Endothelial cell of umbilical vein (primary cell): ENCODE measurements at regions not wholly inside any gene's neighbourhood (a gene's known extent, or its start where the extent isn't known, plus 50 kb on each side); places are given as distances from the start of the nearest gene placed in this dataset.

Source experiments
- BruUV-seq: library from RNA; stranded (reverse); fragments of 400-500 nt; replicated peaks from 2 replicates; lab custom pipeline; 2021; lab: Mats Ljungman, UMichigan
- CTCF ChIA-PET: fragments of 300-600, 350-600 bp; sonication (Branson Sonifier 250); formaldehyde crosslinking; loops from one replicate; lab custom pipeline; 2021; ENCODE audit warnings: antibody characterized with exemption, inconsistent platforms; lab: Charles Lee
- POLR2A ChIA-PET: fragments of 300-600, 350-600 bp; sonication (Branson Sonifier 250); formaldehyde crosslinking; loops from one replicate; lab custom pipeline; 2021; ENCODE audit warnings: antibody characterized with exemption, inconsistent platforms; lab: Charles Lee
- DNase-seq: peaks from one replicate; pipeline ENCODE4 v3.0.0-alpha.2; 2011; ENCODE audit warnings: low read depth, low spot score
- FAIRE-seq: peaks from 2 replicates; lab custom pipeline; 2011; peaks lifted over from hg19 to GRCh38; lab: Jason Lieb, UNC
- H2AFZ ChIP-seq: 2 replicates; pipeline ENCODE4 v1.6.0; 2012; ENCODE audit warnings: low read depth, low read length, control low read depth, inconsistent platforms
- H3K27ac ChIP-seq: 2 replicates; pipeline ENCODE4 v1.5.1; 2011; ENCODE audit warnings: low read depth, mild to moderate bottlenecking, control low read depth, low read length, moderate library complexity; ENCODE audit not compliant: insufficient read depth
- H3K27me3 ChIP-seq, 2 experiments: 2 replicates each; pipeline versions ENCODE4 v1.6.0 to v1.6.1; 2011; ENCODE audit warnings: low read length in 2 of 2, mixed read lengths in 1 of 2; ENCODE audit not compliant: control insufficient read depth in 2 of 2, insufficient read depth in 2 of 2
- H3K36me3 ChIP-seq, 2 experiments: 2 replicates in 1 of 2; 3 replicates in 1 of 2; pipeline ENCODE4 v1.5.1; 2011; ENCODE audit warnings: low read length in 2 of 2, mild to moderate bottlenecking in 1 of 2, moderate library complexity in 1 of 2; ENCODE audit not compliant: control insufficient read depth in 2 of 2, insufficient read depth in 2 of 2; ENCODE audit errors: extremely low read depth in 1 of 2
- H3K4me1 ChIP-seq: 3 replicates; pipeline ENCODE4 v1.5.1; 2011; ENCODE audit warnings: mild to moderate bottlenecking, low read length; ENCODE audit not compliant: control insufficient read depth, insufficient read depth; ENCODE audit errors: extremely low read depth
- H3K4me2 ChIP-seq: 2 replicates; pipeline ENCODE4 v1.6.1; 2011; ENCODE audit warnings: low read length, control low read depth, mixed read lengths; ENCODE audit not compliant: insufficient read depth
- H3K4me3 ChIP-seq, 3 experiments: fragments of 200-600 bp in 1 of 3; sonication (generic), shearing (Covaris generic) in 1 of 3; replicated peaks in 1 of 3; 2 replicates each; pipeline ENCODE4 v1.5.1; 2011 to 2016; ENCODE audit warnings: control low read depth in 3 of 3, low read length in 3 of 3, mild to moderate bottlenecking in 2 of 3, inconsistent platforms in 1 of 3, low read depth in 1 of 3, moderate library complexity in 1 of 3; ENCODE audit not compliant: insufficient read depth in 1 of 3
- H3K79me2 ChIP-seq: 2 replicates; pipeline ENCODE4 v1.6.0; 2012; ENCODE audit warnings: low read length, inconsistent platforms; ENCODE audit not compliant: control insufficient read depth, insufficient read depth
- H3K9ac ChIP-seq: replicated peaks from 2 replicates; pipeline ENCODE3; 2011; ENCODE audit warnings: low read length, control low read depth; ENCODE audit not compliant: insufficient read depth; ENCODE audit errors: extremely low read depth
- H3K9me1 ChIP-seq: replicated peaks from 3 replicates; pipeline ENCODE4 v1.6.0; 2011; ENCODE audit warnings: mild to moderate bottlenecking, low read length; ENCODE audit not compliant: control insufficient read depth, insufficient read depth; ENCODE audit errors: extremely low read depth
- H3K9me3 ChIP-seq: replicated peaks from 2 replicates; pipeline ENCODE4 v1.5.1; 2012; ENCODE audit warnings: low read length, inconsistent platforms; ENCODE audit not compliant: control insufficient read depth, insufficient read depth
- H4K20me1 ChIP-seq: replicated peaks from 2 replicates; pipeline ENCODE3; 2011; ENCODE audit warnings: mild to moderate bottlenecking, low read length; ENCODE audit not compliant: control insufficient read depth, insufficient read depth; ENCODE audit errors: extremely low read depth
- CTCF ChIP-seq, 2 donors: IDR thresholded peaks; 1 replicate in 1 of 2; 2 replicates in 1 of 2; pipeline ENCODE4 v1.5.1; 2011; ENCODE audit warnings: low read length in 2 of 2, mild to moderate bottlenecking in 2 of 2, moderate library complexity in 2 of 2, control low read depth in 1 of 2, inconsistent platforms in 1 of 2, low read depth in 1 of 2; ENCODE audit not compliant: insufficient read depth in 1 of 2; ENCODE audit errors: extremely low read depth in 1 of 2
- EZH2 ChIP-seq: IDR thresholded peaks from 2 replicates; pipeline ENCODE4 v1.6.1; 2012; ENCODE audit warnings: borderline replicate concordance, low read depth, mild to moderate bottlenecking, moderate library complexity, low read length, inconsistent platforms; ENCODE audit not compliant: severe bottlenecking
- FOS ChIP-seq: IDR thresholded peaks from 2 replicates; pipeline ENCODE4 v1.6.1; 2011; ENCODE audit warnings: mild to moderate bottlenecking, low read length, moderate library complexity, borderline replicate concordance; ENCODE audit not compliant: insufficient read depth
- GATA2 ChIP-seq: IDR thresholded peaks from 2 replicates; pipeline ENCODE4 v1.7.0; 2011; ENCODE audit warnings: low read depth, mild to moderate bottlenecking, moderate library complexity, mixed read lengths, low read length; ENCODE audit not compliant: insufficient read length, insufficient read depth
- JUN ChIP-seq: IDR thresholded peaks from 2 replicates; pipeline ENCODE4 v1.6.1; 2011; ENCODE audit warnings: borderline replicate concordance, low read depth; ENCODE audit not compliant: insufficient read length, insufficient read depth
- MAX ChIP-seq: IDR thresholded peaks from 2 replicates; pipeline ENCODE4 v1.6.1; 2011; ENCODE audit not compliant: insufficient read depth, insufficient read length
- MYC ChIP-seq: IDR thresholded peaks from one replicate; pipeline ENCODE4 v1.6.1; 2011; ENCODE audit warnings: mild to moderate bottlenecking, low read depth, low read length
- POLR2A ChIP-seq: IDR thresholded peaks from 2 replicates; pipeline ENCODE4 v1.6.1; 2012; ENCODE audit warnings: low read depth, mild to moderate bottlenecking, control low read depth, low read length
- POLR2AphosphoS5 ChIP-seq: IDR thresholded peaks from 2 replicates; pipeline ENCODE4 v1.6.1; 2012; ENCODE audit warnings: low read depth, mild to moderate bottlenecking, control low read depth, low read length, moderate library complexity; ENCODE audit not compliant: insufficient read depth
- dilution Hi-C: fragments of 300-500 bp; cut with MboI; formaldehyde crosslinking; loops from one replicate; pipeline ENCODE4 v1.15.0; 2019; ENCODE audit warnings: low sequenced_read_pairs; ENCODE audit not compliant: extremely low pct_ligation_motif_present
- intact Hi-C: fragments of 100-400 bp; cut with micrococcal nuclease; formaldehyde crosslinking; loops from one replicate; pipeline ENCODE4 v1.10.0; 2022

GRCh38 chr6:33904050-33904746, 100.4 kb upstream of the MLN start:
- H3K4me3 ChIP-seq, result no peak overlapping the region
- no peak for TF ChIP-seq POLR2A
- TF ChIP-seq CTCF (IDR thresholded peaks at IDR 0.05; ENCODE audit: extremely low read depth in 1 of 2, insufficient read depth in 1 of 2, low read depth in 1 of 2, low read length in 2 of 2), result no peak
- TF ChIP-seq GATA2, result no peak
- no peak for TF ChIP-seq EZH2
- TF ChIP-seq MAX, result no peak
- no peak for TF ChIP-seq JUN
- no peak for TF ChIP-seq POLR2AphosphoS5
- TF ChIP-seq FOS, result no peak
- TF ChIP-seq MYC, result no peak
- no peak overlapping the region for H3K9ac ChIP-seq
- H3K36me3 ChIP-seq, result no peaks in the 10 kb centered on the region
- no peaks in the 10 kb centered on the region for H4K20me1 ChIP-seq
- no TSS peak for BruUV-seq
- no peaks in the 10 kb centered on the region for H3K9me3 ChIP-seq
- no peaks in the 10 kb centered on the region for H3K79me2 ChIP-seq
- POLR2A ChIA-PET, result no interaction called here
- no peaks in the 10 kb centered on the region for H3K9me1 ChIP-seq
- CTCF ChIA-PET, result interaction anchor here (0.8 kb wide), 1 partner anchor 11 kb away, joined by 3 read pairs; no protein-coding TSS in a partner anchor
- no peak overlapping the region for H2AFZ ChIP-seq
- H3K27me3 ChIP-seq, result peaks cover 2 to 6% of the 10 kb centered on the region in 2 experiments
- H3K27ac ChIP-seq, result no peak overlapping the region
- dilution Hi-C loops, result no loop called here
- DNase-seq (no peak), FAIRE-seq (no peak)
- H3K4me1 ChIP-seq, result no peaks in the 10 kb centered on the region
- intact Hi-C loops, result no loop called here
- no peak overlapping the region for H3K4me2 ChIP-seq
